GM04504 (cell line): ENCODE measurements at regions not wholly inside any gene's neighbourhood (a gene's known extent, or its start where the extent isn't known, plus 50 kb on each side); places are given as distances from the start of the nearest gene placed in this dataset.
"Not testable (repeated sequence)": the region's sequence is repeated elsewhere in the genome, so short reads cannot be mapped to it uniquely, and the experiment has no call there.

Experiments used
- DNase-seq: peaks from one replicate; pipeline ENCODE4 v3.0.0-alpha.2; 2012; ENCODE audit warnings: low read depth

- not testable (repeated sequence) for DNase-seq
Observed at GRCh38 chr1:223952801-223953200, 107.1 kb upstream of the TP53BP2 start.

- DNase-seq, result not testable (repeated sequence)
Observed at GRCh38 chr1:223951551-223951950, 105.8 kb upstream of the TP53BP2 start.

- DNase-seq, result not testable (repeated sequence)
Observed at GRCh38 chr1:223949944-223950343, 104.2 kb upstream of the TP53BP2 start.

- DNase-seq, result not testable (repeated sequence)
Observed at GRCh38 chr1:223948041-223948440, 102.3 kb upstream of the TP53BP2 start.

GRCh38 chr1:223936592-223936991 is 90.8 kb upstream of the TP53BP2 start:
- not testable (repeated sequence) for DNase-seq

- not testable (repeated sequence) for DNase-seq
Observed at GRCh38 chr1:223931476-223931875, 85.7 kb upstream of the TP53BP2 start.

- DNase-seq, result not testable (repeated sequence)
Observed at GRCh38 chr1:223920805-223921204, 75.1 kb upstream of the TP53BP2 start.

- DNase-seq, result not testable (repeated sequence)
Observed at GRCh38 chr1:223915476-223915875, 69.7 kb upstream of the TP53BP2 start.

- not testable (repeated sequence) for DNase-seq
Observed at GRCh38 chr1:223913715-223914114, 68.0 kb upstream of the TP53BP2 start.

GRCh38 chr1:223907943-223908587 is 62.3 kb upstream of the TP53BP2 start:
- not testable (repeated sequence) for DNase-seq

- DNase-seq, result not testable (repeated sequence)
Observed at GRCh38 chr1:223903221-223903620, 57.5 kb upstream of the TP53BP2 start.

- peak; percentile 1 for DNase-seq
Observed at GRCh38 chr1:223899775-223900174, 54.0 kb upstream of the TP53BP2 start.

- DNase-seq, result not testable (repeated sequence)
Observed at GRCh38 chr1:223897097-223897496, 51.4 kb upstream of the TP53BP2 start.

GRCh38 chr1:223895950-223896349 is 50.2 kb upstream of the TP53BP2 start:
- not testable (repeated sequence) for DNase-seq
